Islet precursor cell (in vitro differentiated cells): ENCODE measurements at regions not wholly inside any gene's neighbourhood (a gene's known extent, or its start where the extent isn't known, plus 50 kb on each side); places are given as distances from the start of the nearest gene placed in this dataset.
"Not testable (repeated sequence)": the region's sequence is repeated elsewhere in the genome, so short reads cannot be mapped to it uniquely, and the experiment has no call there.

Experiments
- DNase-seq: peaks from one replicate; pipeline ENCODE4 v3.0.0-alpha.2; 2018

DNA sequence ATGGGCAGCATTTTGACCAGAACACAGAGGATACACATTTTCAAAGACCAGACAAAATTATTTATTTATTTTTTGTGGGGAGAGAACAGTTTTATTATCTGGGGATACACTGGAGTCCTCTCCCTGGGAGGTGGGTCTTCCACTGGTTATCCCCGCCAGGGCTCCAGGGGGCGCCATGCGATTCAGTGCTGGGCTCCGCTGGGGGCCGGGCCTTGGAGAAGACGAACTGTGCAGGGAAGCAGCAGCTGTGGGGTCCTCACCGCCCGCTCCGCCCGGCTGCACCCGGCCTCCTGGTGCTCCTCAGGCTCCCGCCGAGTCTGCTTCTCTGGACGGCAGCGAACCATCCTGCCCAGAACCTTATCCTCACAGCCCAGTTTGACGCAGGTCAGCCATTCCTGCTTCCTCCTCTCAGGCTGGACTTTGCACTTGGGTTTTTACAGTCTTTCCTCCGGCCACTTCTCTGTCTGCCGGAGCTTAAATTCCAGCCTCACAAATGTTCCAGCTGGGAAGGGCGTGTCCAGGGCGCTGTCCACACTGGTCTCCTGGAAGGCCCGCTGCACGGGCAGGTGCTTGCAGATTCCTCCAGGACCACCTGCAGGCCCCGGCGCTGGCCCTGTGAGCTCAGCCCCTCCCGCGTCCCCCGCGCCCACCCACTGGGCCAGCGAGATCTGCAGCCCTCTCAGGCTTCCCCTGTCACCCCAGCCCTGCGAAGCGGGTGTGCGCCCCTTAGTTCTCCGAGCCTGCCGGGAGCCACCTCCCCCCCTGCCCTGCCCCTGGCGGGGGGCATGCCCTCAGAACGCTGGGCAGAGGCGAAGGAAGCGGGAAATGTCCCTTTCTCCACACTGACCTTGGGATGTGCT is 1830.0 kb upstream of the DEFB115 start:
- DNase-seq = no peak

DNA sequence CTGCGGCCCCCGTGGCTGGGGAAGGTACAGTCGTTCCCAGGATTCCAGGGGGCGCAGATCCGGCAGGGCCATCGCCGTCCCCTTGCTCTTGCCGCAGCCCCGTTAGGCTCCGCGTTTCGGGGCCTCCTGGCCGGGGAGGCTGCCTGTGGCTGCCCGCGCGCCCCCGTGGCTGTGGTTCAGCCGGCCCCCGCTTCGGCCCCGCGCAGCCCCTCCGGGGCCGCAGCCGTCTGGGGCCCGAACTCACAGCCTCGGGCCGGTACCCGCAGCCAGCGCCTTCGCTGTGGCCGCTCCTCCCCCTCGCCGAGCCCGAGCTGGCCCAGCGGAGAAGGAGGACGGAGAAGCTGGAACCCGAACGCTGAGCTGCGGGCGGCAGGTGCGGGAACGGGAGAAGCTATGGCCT is 1826.9 kb upstream of the DEFB115 start:
- no peak for DNase-seq

DNA sequence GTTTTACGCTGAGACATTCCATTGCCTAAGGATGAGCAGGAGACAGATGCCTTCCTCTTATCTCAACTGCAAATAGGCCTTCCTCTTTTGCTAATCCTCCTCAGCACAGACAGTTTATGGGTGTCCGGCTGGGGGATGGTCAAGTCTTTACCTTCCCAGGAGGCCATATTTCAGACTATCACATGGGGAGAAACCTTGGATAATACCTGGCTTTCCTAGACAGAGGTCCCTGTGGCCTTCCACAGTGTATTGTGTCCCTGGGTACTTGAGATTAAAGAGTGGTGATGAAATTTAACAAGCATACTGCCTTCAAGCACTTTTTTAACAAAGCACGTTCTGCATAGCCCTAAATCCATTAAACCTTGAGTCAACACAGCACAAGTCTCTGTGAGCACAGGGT is 1816.7 kb upstream of the DEFB115 start:
- DNase-seq = not testable (repeated sequence)

DNA sequence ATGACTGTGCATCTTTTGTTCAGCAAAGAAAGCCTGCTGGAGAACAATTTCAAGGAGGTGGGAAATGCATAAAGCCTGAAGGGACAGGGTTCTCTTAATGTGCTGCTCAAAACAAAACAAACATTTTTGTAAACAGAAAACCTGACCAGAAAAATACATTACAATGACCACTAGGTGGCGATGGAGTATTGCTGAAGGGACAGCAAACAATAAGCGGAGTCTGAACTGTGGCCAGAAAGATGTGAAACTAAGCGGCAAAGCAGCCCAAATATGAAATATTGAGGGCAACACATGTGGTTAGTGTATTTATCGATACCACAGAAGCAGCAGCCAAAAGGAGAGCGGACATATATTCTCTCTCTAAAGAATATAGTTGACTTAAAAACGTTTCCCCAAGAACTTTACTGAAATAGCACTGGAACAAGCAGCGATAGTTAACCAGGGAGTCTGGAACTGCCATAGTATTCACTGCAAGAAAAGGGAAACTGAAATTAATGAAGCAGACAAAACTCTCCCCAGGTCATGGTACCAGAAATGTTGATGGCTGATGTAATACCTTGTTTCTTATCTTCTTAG is 1814.2 kb upstream of the DEFB115 start:
- DNase-seq = not testable (repeated sequence)

DNA sequence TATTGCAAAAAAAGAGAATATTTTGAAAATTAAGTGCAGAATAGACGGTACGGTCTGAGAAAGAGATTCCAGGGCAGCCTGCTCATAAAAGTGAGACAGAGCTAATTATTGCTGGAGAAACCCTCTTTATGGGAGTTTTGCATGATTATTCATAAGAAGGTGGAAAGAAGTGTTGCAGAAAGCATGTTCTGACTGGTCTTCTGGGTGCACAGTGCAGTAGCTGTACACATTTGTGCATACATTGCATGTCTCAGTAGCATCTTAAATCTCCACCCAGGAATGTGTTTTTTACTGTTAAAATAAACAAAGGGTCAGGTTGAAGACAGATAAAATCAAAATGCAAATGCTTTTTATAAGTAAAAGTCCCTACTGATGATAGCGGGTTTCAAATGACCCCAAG is 1813.6 kb upstream of the DEFB115 start:
- DNase-seq = no peak

DNA sequence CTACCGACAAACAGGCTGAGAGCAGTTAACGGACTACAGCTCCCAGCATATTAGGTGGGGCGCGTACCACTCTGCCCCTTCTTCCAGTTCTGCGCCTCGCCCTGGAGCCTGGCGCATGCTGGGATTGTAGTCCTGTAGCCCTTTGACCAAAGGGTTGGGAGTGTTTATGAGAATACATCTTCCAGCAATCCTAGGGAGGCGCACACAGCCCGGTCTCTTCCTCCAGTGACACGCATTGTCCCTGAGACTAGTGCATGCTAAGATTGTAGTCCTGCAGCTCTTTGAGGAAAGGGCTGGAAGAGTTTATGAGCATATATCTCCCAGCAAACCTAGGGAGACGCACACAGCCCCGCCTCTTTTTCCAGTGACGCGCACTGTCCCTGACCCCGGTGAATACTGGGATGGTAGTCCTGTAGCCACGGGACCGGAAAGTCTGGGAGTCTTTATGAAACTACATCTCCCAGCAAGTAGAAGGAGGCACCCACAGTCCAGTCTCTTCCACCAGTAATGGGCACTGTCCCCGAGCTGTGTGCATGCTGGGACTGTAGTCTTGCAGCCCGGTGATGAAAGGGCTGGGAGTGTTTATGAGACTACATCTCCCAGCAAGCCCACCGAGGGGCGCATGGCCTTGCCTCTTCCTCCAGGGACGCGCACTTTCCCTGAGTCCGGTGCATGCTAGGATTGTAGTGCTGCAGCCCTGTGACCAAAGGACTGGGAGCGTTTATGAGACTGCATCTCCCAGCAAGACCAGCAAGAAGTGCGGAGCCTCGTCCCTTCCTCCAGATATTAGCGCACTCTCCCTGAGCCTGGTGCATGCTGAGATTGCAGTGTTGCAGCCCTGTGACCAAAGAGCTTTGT is 1812.2 kb upstream of the DEFB115 start:
- DNase-seq = not testable (repeated sequence)

DNA sequence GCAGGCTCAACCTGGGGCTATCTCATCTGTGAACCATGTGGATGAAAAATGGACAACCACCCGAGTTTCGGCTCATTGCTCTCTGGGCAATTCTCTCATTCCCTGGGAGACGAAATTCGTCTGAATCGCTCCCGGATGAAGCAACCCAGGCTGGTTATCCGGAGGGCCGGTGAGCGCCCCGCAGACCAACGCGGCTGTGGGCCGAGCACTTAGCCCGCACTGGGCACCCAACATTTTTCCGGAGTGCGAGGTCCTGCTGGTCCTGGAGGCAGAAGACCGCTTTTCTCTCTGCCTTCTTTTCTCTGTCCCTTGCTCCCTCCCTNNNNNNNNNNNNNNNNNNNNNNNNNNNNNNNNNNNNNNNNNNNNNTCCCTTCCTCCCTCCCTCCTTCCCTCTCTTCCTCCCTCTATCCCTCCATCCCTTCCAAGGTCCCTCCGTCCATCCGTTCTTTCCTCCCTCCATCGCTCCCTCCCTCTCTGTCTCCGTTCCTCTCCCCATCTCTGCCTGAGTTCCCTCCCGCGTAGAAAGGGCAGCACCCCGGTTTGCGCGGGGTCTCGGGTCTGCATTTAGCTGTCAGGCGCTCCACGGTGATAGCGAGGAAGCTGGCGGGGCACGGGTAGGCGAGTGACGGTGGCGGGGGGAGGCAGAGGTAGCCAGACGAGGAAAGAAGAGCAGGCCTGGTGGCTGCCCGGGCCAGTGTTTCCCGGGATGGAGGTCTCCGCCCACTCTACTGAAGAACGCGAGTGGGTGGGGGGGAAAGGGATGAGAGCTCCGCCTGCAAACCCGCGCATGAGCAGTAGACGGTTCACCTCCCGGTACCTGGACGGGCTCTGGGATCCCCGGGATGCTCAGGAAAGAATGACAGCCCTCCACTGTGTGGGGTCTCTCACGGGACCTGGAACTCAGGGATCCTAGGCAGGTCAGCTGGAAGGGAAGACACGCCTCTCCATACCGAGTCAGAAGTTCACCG is 1809.7 kb upstream of the DEFB115 start:
- DNase-seq = not testable (repeated sequence)

DNA sequence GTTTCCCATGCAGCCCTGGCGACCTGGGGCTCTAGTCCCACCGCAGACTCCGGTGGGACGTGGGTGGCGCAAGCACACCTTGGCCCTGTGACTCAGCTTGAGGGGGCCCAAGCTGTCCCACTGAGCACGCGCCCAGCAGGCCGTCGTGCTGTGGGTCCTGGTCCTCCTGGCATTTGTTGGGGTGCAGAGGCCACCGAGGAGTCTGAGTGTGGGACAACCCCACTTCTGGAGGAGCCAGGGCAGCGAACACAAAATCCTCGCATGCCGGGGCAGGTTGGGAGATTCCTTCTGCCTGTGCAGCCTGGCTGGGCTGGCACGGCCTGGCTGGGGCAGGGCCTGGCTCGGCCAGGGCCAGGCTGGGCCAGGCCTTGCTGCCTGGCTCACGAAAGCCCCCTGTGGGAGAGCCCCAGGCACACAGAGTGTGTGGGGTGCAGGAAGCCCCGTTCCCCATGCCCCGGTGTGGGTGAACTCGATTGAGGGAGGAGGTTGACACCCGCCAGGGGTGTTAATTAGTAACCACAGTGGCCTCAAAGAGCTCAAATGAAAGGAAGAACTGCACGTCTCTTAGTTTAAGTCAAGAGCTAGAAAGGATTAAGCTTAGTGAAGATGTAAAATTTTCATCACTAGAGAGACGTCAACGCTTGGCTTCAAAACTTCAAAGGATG is 1808.5 kb upstream of the DEFB115 start:
- no peak for DNase-seq

DNA sequence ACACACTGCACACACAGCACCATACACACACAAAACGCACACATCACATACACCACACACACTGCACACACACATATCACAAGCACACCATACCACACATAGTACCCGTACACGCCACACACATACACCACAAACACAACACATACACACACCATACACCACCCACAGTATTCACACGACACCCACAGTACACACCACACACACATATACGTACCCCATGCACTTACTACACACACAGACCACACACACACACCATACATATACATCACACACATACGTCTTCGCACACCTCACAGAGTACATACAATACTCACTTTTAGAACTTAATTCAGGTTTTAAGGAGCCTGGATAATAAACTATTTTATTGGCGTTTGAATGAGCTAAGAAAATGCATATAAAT is 1805.3 kb upstream of the DEFB115 start:
- no peak for DNase-seq

DNA sequence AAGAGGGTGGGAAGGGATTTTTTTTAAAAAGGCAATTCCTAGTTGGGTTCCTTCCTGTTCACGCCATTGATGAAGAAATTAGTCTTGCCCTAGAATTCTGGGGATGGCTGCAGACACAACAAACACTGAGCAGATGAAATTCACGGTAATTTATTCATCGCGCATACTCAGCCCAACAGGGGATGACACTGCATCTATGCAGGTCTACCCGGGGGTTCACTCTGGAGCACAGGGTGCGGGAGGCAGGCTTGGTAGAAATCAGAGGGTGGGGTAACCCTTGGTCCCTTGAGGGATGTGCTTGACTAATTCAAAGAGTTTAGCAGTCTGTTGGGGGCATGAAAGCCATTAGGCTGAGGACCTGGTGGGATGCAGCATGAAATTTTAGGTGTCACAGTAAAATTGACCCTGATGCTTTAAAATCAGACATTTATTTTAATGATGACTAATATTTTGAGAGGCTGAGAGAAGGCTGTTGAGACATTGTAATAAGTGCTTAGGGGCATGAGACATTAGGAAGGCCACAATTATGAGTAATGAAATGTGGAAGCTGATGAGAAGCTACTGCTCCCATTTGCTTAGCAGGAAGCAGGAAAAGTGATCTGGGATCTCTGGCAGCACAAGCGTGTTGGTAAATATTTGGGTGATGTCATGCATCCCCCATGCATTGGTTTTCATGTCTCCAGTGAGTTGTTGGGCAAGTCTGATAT is 1800.3 kb upstream of the DEFB115 start:
- not testable (repeated sequence) for DNase-seq

DNA sequence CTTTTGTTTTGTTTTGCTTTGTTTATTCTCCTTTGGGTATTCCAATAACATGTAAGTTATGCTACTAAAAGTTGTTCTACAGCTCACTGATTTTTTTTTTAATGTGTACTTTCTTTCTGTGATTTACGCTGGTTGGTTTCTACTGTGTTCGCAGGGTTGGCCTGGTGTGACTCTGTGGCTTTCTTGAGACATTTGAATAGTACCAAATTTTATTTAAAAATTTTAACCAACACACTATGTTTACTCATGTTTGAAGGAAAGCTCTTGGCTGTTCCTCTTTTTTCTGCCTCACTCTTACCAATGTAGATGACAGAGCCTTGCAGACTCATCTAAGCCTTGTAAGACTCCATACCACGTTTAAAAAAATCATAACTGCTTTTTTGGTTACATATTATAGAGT is 1784.9 kb upstream of the DEFB115 start:
- DNase-seq = no peak

DNA sequence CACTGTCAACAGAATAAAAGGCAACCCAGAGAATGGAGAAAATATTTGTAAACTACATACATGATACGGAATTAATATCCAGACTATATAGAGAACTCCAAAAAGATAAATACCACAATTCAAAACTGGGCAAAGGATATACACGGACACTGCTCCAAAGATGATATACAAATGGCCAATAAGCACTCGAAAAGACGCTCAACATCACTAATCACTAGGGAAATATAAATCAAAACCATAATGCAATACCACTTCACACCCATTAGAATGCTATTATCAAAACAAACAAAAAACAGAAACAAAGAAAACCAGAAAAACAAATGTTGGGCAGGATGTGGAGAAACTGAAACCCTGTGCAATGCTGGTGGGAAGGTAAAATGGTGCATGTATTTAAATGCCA is 1764.6 kb upstream of the DEFB115 start:
- not testable (repeated sequence) for DNase-seq

DNA sequence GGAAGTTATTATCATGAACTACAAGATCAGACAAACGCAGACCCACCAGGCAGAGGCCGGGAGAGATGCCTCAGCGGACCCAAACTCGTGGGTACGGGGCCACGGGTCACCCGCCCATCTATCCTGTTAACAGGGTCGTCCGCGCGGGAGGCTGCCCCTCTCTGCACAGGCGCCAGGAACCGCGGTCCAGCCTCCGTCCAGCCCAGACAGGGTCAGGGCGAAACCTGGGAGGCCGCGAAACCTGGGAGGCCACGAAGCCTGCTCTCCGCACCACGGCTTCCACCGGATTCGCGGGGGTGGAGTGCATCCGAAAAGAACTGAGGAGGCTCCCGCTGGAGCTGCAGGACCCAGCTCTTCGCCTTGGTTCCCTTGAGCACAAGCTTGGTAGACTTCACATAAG is 1760.7 kb upstream of the DEFB115 start:
- not testable (repeated sequence) for DNase-seq

DNA sequence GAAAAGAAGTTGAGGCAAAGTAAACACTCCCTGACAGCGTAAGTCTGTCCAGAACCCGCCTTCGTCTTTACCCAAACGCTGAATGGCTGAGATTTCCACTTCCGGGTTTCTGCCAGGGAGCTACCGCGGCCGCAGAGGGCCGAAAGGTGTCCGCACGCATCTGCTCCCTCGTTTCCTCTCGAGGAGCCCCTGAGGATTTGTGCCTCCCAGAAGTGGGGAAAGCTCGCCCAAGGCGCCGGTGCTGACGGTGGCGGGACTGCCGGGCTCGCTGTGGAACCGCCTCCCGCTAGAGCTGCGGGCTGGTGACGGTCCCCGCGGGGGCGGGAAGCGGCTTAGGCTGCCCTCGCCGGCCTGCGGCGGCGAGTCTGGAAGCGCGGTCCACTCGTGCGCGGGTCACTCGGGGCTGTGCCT is 1760.2 kb upstream of the DEFB115 start:
- DNase-seq = no peak

DNA sequence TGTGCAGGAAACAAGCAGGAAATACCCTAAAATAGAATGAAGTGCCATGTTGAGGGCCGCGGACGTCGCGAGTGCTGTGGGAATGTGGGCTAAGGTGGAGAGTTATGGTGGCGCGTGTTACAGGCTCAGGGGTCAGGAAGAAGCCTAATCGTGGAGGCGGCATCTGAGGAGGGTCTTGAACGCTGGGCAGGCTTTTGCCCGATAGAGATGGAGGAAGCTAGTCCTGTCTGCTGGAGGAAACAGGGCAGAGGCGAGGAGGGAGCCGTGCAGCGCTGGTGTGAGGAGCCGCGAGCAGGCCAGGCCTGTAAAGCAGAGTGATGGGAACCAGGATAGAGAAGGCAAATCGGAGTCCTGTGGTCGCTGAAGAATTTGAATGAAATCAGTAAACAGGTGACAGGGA is 1759.8 kb upstream of the DEFB115 start:
- peak; percentile 51 for DNase-seq

DNA sequence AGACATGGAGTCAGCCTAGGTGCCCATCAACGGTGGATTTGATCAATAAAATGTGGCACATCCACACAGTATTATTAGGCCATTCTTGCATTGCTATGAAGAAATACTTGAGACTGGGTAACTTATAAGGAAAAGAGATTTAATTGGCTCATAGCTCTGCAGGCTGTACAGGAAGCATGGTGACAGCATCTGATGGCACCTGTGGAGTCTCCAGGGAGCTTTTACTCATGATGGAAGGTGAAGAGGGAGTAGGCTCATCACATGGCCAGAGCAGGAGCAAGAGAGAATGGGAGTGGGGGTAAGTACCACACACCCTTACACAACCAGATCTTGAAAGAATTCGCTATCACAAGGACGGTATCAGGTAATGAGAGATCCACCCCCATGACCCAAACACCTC is 1756.7 kb upstream of the DEFB115 start:
- DNase-seq = not testable (repeated sequence)

DNA sequence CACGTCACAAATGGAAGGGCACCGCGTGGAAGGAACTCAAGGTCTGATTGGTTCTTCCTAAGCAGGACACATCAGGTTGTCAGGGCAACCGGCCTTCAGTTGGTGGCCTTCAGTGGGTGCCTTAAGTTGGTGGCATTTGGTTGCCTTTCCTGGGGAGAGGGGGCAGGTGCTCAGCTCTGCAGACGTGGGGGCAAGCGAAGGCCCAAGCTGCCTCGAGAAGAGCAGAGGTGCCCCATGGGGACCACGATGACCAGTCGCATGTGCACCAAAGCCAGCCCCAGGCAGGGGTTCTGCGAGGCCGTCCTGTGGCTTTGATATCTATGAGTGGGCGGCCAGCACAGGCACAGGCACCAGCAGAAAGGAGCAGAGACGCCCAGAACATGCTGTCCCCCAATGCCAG is 1742.8 kb upstream of the DEFB115 start:
- peak; percentile 28 for DNase-seq

DNA sequence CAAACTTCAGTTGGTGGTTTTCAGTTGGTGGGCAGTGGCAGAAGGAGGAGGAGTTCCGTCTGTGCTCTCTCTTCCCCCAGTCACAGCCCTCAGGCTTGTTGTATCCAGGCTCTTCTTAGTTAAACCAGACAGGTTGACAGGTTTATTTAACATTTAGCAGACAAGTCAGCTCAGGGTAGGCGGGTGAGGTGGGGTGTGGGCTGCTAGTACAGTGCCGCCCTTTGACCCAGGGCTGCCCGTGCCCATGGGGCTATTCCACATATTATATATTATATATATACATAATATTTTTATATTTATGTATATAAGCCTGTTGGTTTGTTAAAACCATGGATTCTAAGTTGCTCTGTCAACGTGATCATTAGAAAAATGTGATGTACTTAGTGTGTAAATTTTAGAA is 1740.6 kb upstream of the DEFB115 start:
- not testable (repeated sequence) for DNase-seq

DNA sequence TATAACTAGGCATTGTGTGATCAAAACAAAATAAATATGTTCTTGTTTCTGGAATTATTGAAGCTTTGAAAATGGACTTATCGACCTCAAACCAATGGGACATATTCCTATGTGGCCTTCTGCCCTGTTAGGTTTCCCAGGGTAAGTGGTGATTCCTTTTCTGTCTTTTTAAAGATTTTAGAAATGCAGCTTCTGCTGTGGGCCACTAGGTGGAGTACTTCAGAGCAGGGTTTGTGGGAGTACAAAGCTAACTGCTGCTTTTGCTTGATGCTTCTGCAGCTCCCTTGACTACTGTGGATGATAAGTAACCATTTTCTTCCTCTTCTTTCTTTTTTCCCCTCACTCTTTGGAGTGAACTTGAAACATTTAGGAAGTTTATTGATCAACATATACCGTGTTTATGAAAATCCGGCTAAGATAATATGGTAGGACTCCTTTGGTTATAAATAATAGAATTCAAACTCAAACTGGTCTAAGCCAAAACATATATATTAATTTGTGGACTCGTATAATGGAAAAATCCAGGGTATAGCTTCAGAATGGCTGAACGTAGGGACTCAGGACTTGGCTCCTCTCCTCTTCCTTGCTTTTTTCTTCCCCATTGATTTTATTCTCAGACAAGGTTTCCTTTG is 1737.7 kb upstream of the DEFB115 start:
- DNase-seq = not testable (repeated sequence)

DNA sequence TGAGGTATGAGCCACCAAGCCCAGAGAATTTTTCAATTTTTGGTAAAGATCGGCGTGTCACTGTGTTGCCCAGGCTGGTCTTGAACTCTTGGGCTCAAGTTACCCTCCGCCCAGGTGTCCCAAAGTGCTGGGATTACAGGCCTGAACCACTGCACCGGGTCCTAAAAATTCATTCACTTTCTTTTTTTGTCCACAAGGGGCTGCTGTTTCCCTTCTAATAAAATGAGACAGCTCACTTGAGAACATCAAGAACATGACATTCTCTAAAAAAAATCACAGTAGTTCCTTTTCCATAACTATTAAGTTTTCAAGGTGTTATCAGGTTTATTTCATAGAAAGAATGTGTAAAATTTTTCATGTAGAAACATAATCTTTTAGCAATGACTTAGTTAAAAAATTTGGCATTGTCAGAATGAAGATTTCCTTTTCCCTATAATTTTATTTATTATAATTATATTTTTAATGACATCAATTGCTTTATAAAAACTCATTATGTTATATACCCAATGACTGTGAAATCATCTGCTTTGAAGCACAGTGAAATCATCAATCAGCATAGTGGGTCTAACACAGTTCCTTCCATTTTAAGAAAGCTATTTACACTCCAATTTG is 1723.8 kb upstream of the DEFB115 start:
- DNase-seq = not testable (repeated sequence)
